ENCODE measurements at regions not wholly inside any gene's neighbourhood (a gene's known extent, or its start where the extent isn't known, plus 50 kb on each side); places are given as distances from the start of the nearest gene placed in this dataset.

DNA sequence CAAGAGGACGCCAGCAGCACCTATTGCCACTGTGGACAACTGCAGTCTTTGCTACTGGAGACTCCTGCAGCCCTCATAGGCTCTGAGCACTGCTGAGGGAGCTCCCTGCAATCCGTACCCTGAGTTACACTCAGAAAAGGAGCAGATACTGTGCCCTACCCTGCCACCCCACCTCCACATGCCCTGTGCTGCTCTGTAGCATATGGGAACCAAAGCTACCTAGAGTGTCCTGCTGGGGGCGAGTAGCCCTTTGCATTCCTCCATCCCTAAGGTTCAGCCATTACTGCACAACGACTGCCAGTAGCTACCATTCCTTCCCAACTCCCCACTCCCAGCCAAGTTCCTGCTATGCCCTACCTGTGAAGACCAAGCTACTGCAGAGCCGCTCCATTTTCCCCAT lies 90.2 kb upstream of the SNCAIP start (continued):
- TF ChIP-seq HMGA2 (CRISPR knock-in tag; IDR thresholded peaks at IDR 0.05) = no peak
- TF ChIP-seq JUN (CRISPR knock-in tag; IDR thresholded peaks at IDR 0.05) = no peak
- TF ChIP-seq, protein P1, sequence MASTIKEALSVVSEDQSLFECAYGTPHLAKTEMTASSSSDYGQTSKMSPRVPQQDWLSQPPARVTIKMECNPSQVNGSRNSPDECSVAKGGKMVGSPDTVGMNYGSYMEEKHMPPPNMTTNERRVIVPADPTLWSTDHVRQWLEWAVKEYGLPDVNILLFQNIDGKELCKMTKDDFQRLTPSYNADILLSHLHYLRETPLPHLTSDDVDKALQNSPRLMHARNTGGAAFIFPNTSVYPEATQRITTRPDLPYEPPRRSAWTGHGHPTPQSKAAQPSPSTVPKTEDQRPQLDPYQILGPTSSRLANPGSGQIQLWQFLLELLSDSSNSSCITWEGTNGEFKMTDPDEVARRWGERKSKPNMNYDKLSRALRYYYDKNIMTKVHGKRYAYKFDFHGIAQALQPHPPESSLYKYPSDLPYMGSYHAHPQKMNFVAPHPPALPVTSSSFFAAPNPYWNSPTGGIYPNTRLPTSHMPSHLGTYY (CRISPR knock-in tag; IDR thresholded peaks at IDR 0.05) = no peak
- no peak for TF ChIP-seq ATF3 (CRISPR knock-in tag; conservative IDR thresholded peaks at IDR 0.05)

DNA sequence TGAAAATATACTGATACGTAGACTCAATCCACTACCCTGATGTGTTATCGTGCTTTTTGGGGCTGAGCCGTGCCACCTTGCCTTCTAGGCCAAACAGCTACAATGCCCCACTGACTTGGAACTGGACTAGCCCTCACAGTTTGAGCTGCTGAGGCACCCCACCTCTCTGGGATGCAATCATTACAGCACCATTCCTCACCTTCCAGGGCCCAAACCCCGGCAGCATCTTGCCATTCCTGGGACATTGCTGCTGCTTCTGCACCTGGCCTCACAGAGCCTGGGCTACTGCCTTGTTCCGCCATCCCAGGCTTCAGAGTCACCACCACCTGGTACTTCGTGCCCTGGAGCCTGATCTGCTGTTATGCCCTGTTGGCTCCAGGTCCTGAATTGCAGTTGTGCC lies 89.5 kb upstream of the SNCAIP start:
- H3K27ac Mint-ChIP-seq = no peak overlapping the region
- H3K27me3 Mint-ChIP-seq (ENCODE audit: low read depth) = no peaks in the 10 kb centered on the region; the same call in 1 of the 2 replicates
- H3K4me3 Mint-ChIP-seq = no peak overlapping the region
- peaks cover 21% of the 10 kb centered on the region for H3K9me3 Mint-ChIP-seq
- DNase-seq (ENCODE audit: low spot score) (no peak), ATAC-seq (no peak)
- POLR2A ChIA-PET = no interaction called here
- CTCF ChIA-PET = interaction anchor here (0.6 kb wide), 1 partner anchor 191 kb away, joined by 3 read pairs; no protein-coding TSS in a partner anchor
- TF ChIP-seq SOX15 (CRISPR knock-in tag; IDR thresholded peaks at IDR 0.05) (no peak), ZBTB21 (CRISPR knock-in tag; IDR thresholded peaks at IDR 0.05; ENCODE audit: borderline replicate concordance) (no peak), ZNF219 (CRISPR knock-in tag; IDR thresholded peaks at IDR 0.05; ENCODE audit: borderline replicate concordance) (no peak), ELF4 (CRISPR knock-in tag; IDR thresholded peaks at IDR 0.05; ENCODE audit: low read depth) (no peak), ZNF416 (CRISPR knock-in tag; IDR thresholded peaks at IDR 0.05) (no peak), HMGXB4 (CRISPR knock-in tag; IDR thresholded peaks at IDR 0.05) (no peak), USF2 (CRISPR knock-in tag; IDR thresholded peaks at IDR 0.05) (no peak), ZNF263 (CRISPR knock-in tag; IDR thresholded peaks at IDR 0.05; ENCODE audit: low read depth) (no peak), PREB (CRISPR knock-in tag; IDR thresholded peaks at IDR 0.05; ENCODE audit: borderline replicate concordance) (no peak), NFYB (CRISPR knock-in tag; conservative IDR thresholded peaks at IDR 0.05; ENCODE audit: low read depth) (no peak)
- TF ChIP-seq, protein P2, sequence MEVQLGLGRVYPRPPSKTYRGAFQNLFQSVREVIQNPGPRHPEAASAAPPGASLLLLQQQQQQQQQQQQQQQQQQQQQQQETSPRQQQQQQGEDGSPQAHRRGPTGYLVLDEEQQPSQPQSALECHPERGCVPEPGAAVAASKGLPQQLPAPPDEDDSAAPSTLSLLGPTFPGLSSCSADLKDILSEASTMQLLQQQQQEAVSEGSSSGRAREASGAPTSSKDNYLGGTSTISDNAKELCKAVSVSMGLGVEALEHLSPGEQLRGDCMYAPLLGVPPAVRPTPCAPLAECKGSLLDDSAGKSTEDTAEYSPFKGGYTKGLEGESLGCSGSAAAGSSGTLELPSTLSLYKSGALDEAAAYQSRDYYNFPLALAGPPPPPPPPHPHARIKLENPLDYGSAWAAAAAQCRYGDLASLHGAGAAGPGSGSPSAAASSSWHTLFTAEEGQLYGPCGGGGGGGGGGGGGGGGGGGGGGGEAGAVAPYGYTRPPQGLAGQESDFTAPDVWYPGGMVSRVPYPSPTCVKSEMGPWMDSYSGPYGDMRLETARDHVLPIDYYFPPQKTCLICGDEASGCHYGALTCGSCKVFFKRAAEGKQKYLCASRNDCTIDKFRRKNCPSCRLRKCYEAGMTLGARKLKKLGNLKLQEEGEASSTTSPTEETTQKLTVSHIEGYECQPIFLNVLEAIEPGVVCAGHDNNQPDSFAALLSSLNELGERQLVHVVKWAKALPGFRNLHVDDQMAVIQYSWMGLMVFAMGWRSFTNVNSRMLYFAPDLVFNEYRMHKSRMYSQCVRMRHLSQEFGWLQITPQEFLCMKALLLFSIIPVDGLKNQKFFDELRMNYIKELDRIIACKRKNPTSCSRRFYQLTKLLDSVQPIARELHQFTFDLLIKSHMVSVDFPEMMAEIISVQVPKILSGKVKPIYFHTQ (CRISPR knock-in tag; IDR thresholded peaks at IDR 0.05) = no peak
- TF ChIP-seq, protein P3, sequence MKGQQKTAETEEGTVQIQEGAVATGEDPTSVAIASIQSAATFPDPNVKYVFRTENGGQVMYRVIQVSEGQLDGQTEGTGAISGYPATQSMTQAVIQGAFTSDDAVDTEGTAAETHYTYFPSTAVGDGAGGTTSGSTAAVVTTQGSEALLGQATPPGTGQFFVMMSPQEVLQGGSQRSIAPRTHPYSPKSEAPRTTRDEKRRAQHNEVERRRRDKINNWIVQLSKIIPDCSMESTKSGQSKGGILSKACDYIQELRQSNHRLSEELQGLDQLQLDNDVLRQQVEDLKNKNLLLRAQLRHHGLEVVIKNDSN (CRISPR knock-in tag; IDR thresholded peaks at IDR 0.05) = no peak
- H3K4me1 Mint-ChIP-seq = peaks cover 8% of the 10 kb centered on the region
- H3K36me3 Mint-ChIP-seq = peaks cover 3% of the 10 kb centered on the region; the same call in 1 of the 2 replicates
